Natural killer cell (primary cell): ENCODE measurements at regions not wholly inside any gene's neighbourhood (a gene's known extent, or its start where the extent isn't known, plus 50 kb on each side); places are given as distances from the start of the nearest gene placed in this dataset.

Source experiments
- ATAC-seq, 3 donors: fragments of 150-1000 bp in 2 of 3; fragments of 200-7000 bp in 1 of 3; cut with Tn5 transposase; 1 replicate in 1 of 3; 2 replicates in 2 of 3; pipeline ENCODE4 v1.10.0; 2021; ENCODE audit warnings: mild to moderate bottlenecking in 2 of 3, moderate library complexity in 2 of 3
- DNase-seq, 2 donors: peaks; one replicate each; pipeline versions ENCODE4 v3.0.0 to v3.0.0-alpha.2; 2013 to 2021; ENCODE audit warnings: mixed read lengths in 1 of 2
- H3K27ac ChIP-seq: one replicate; pipeline ENCODE4 v1.5.1; 2013; ENCODE audit warnings: mild to moderate bottlenecking, low read length
- H3K27me3 ChIP-seq: one replicate; pipeline ENCODE4 v1.6.1; 2013; ENCODE audit warnings: low read length; ENCODE audit not compliant: control insufficient read depth, insufficient read depth
- H3K36me3 ChIP-seq: one replicate; pipeline ENCODE4 v1.6.1; 2013; ENCODE audit warnings: low read length; ENCODE audit not compliant: control insufficient read depth, insufficient read depth
- H3K4me1 ChIP-seq: one replicate; pipeline ENCODE4 v1.6.1; 2013; ENCODE audit warnings: low read length; ENCODE audit not compliant: control insufficient read depth, insufficient read depth
- H3K4me3 ChIP-seq: one replicate; pipeline ENCODE4 v1.5.1; 2013; ENCODE audit warnings: low read length
- H3K9me3 ChIP-seq: one replicate; pipeline ENCODE4 v1.6.1; 2013; ENCODE audit warnings: low read length; ENCODE audit not compliant: control insufficient read depth, insufficient read depth
- H3K27ac Mint-ChIP-seq, 2 donors: one replicate each; pipeline ENCODE4 v1.8.0; 2022; ENCODE audit warnings: mild to moderate bottlenecking in 2 of 2, mixed read lengths in 2 of 2, moderate library complexity in 1 of 2
- H3K27me3 Mint-ChIP-seq, 2 donors: one replicate each; pipeline ENCODE4 v1.8.0; 2022; ENCODE audit warnings: low read depth in 2 of 2, mixed read lengths in 2 of 2
- H3K36me3 Mint-ChIP-seq: one replicate; pipeline ENCODE4 v1.8.0; 2022; ENCODE audit warnings: mixed read lengths
- H3K4me1 Mint-ChIP-seq, 2 donors: one replicate each; pipeline ENCODE4 v1.8.0; 2022; ENCODE audit warnings: mixed read lengths in 2 of 2
- H3K4me3 Mint-ChIP-seq: one replicate; pipeline ENCODE4 v1.8.0; 2022; ENCODE audit warnings: mild to moderate bottlenecking, moderate library complexity, mixed read lengths
- H3K9me3 Mint-ChIP-seq, 2 donors: one replicate each; pipeline ENCODE4 v1.8.0; 2022; ENCODE audit warnings: mixed read lengths in 2 of 2
- whole genome bisulfite sequencing: methylation state at CpG from one replicate; pipeline ENCODE4 v1.1.7; 2013; ENCODE audit warnings: missing lambda C conversion rate; ENCODE audit not compliant: insufficient coverage; 5-methylcytosine and 5-hydroxymethylcytosine counted together
- intact Hi-C: fragments of 100-400 bp; cut with micrococcal nuclease; formaldehyde crosslinking; loops from one replicate; pipeline ENCODE4 v1.14.2; 2022
- TF ChIP-seq, protein P1 (sequence below): fragments of 200-600 bp; IDR thresholded peaks from one replicate; pipeline ENCODE4 v1.8.0; 2022; ENCODE audit warnings: antibody characterized with exemption

- H3K4me3 Mint-ChIP-seq, result no peak overlapping the region
- no peak for DNase-seq
- no peaks in the 10 kb centered on the region for H3K9me3 ChIP-seq
- intact Hi-C loops, result no loop called here
- H3K4me1 Mint-ChIP-seq, result no peaks in the 10 kb centered on the region
- H3K4me1 ChIP-seq, result no peaks in the 10 kb centered on the region
- WGBS, result 75% methylated on average over 3 of the region's 5 CpGs
- no peaks in the 10 kb centered on the region for H3K27me3 Mint-ChIP-seq
- no peaks in the 10 kb centered on the region for H3K36me3 ChIP-seq
- no peak overlapping the region for H3K4me3 ChIP-seq
- H3K27ac ChIP-seq, result no peak overlapping the region
- H3K27ac Mint-ChIP-seq, result no peak overlapping the region
- peaks cover 19% of the 10 kb centered on the region for H3K36me3 Mint-ChIP-seq
- no peak for ATAC-seq
- peaks cover 0 to 13% of the 10 kb centered on the region in 2 donors for H3K9me3 Mint-ChIP-seq
- TF ChIP-seq, protein P1, sequence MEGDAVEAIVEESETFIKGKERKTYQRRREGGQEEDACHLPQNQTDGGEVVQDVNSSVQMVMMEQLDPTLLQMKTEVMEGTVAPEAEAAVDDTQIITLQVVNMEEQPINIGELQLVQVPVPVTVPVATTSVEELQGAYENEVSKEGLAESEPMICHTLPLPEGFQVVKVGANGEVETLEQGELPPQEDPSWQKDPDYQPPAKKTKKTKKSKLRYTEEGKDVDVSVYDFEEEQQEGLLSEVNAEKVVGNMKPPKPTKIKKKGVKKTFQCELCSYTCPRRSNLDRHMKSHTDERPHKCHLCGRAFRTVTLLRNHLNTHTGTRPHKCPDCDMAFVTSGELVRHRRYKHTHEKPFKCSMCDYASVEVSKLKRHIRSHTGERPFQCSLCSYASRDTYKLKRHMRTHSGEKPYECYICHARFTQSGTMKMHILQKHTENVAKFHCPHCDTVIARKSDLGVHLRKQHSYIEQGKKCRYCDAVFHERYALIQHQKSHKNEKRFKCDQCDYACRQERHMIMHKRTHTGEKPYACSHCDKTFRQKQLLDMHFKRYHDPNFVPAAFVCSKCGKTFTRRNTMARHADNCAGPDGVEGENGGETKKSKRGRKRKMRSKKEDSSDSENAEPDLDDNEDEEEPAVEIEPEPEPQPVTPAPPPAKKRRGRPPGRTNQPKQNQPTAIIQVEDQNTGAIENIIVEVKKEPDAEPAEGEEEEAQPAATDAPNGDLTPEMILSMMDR, result no peak
- no peaks in the 10 kb centered on the region for H3K27me3 ChIP-seq
Measured at GRCh38 chr11:37788141-37788877, 1190.3 kb upstream of the RAG2 start.

GRCh38 chr11:37786214-37786755, 1188.2 kb upstream of the RAG2 start:
- WGBS, result 47% methylated on average over 1 of the region's 1 CpG
- H3K4me3 Mint-ChIP-seq, result no peak overlapping the region
- no peak overlapping the region for H3K27ac ChIP-seq
- H3K4me3 ChIP-seq, result no peak overlapping the region
- no peak overlapping the region for H3K27ac Mint-ChIP-seq
- H3K4me1 ChIP-seq, result no peaks in the 10 kb centered on the region
- no peaks in the 10 kb centered on the region for H3K36me3 ChIP-seq
- ATAC-seq, result no peak
- no peaks in the 10 kb centered on the region for H3K27me3 ChIP-seq
- no peak for DNase-seq
- H3K9me3 ChIP-seq, result peaks cover 4% of the 10 kb centered on the region
- H3K27me3 Mint-ChIP-seq, result no peaks in the 10 kb centered on the region
- H3K36me3 Mint-ChIP-seq, result peaks cover 35% of the 10 kb centered on the region
- TF ChIP-seq, protein P1, result no peak
- peaks cover 3 to 25% of the 10 kb centered on the region in 2 donors for H3K9me3 Mint-ChIP-seq
- intact Hi-C loops, result no loop called here
- no peaks in the 10 kb centered on the region for H3K4me1 Mint-ChIP-seq

DNA sequence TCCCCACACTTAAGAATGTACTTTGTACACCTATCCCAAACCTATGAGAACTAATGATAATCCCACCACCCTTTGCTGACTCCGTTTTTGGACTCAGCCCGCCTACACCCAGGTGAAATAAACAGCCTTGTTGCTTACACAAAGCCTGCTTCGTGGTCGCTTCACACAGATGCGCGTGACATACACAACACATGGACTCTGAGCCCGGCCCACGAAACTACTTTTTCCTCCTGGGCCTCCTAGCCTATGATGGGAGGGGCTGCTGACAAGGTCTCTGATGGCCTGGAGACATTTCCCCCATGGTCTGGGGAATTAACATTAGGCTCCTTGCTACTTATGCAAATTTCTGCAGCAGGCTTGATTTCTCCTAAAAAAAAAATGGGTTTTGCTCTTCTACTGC, 1176.4 kb upstream of the RAG2 start:
- Mint-ChIP-seq H3K4me1 (peaks cover 0 to 5% of the 10 kb centered on the region in 2 donors), H3K9me3 (peaks cover 0 to 5% of the 10 kb centered on the region in 2 donors), H3K27me3 (no peaks in the 10 kb centered on the region), H3K4me3 (no peak overlapping the region), H3K36me3 (no peaks in the 10 kb centered on the region), H3K27ac (no peak overlapping the region)
- intact Hi-C loops, result no loop called here
- H3K9me3 ChIP-seq, result no peaks in the 10 kb centered on the region
- H3K4me3 ChIP-seq, result no peak overlapping the region
- no peaks in the 10 kb centered on the region for H3K27me3 ChIP-seq
- H3K4me1 ChIP-seq, result no peaks in the 10 kb centered on the region
- TF ChIP-seq, protein P1, result no peak
- ATAC-seq, result no peak
- no peak overlapping the region for H3K27ac ChIP-seq
- WGBS, result 91% methylated on average over 8 of the region's 8 CpGs
- H3K36me3 ChIP-seq, result no peaks in the 10 kb centered on the region
- DNase-seq, result no peak

DNA sequence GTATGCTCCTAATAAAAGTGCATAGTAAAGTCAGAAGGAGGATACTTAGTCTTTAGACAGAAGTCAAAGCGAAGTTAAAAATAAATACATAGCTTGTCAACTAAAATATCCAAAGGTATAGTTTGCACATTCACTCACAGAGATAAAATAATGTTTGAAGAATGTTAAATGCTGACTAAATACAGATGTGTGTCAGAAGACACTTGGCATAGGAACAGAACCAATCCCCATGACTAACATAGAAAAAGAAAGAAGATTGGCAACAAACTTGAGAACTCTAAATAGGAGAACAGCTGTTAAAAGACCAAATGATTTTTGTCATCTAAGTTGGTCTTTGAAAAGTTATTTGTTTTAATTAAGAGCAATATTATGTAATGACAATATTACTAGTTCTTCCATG, 1172.1 kb upstream of the RAG2 start:
- no peaks in the 10 kb centered on the region for H3K27me3 Mint-ChIP-seq

More for the DNA sequence above, 1172.1 kb upstream of the RAG2 start:
- DNase-seq (no peak), ATAC-seq (no peak)
- H3K36me3 ChIP-seq, result no peaks in the 10 kb centered on the region
- H3K9me3 Mint-ChIP-seq, result peaks cover 0 to 5% of the 10 kb centered on the region in 2 donors
- no peaks in the 10 kb centered on the region for H3K9me3 ChIP-seq
- H3K27me3 ChIP-seq, result no peaks in the 10 kb centered on the region
- TF ChIP-seq, protein P1, result no peak
- no peaks in the 10 kb centered on the region for H3K36me3 Mint-ChIP-seq
- intact Hi-C loops, result no loop called here
- H3K27ac ChIP-seq, result no peak overlapping the region
- no peak overlapping the region for H3K4me3 ChIP-seq
- H3K27ac Mint-ChIP-seq, result no peak overlapping the region
- no peaks in the 10 kb centered on the region for H3K4me1 Mint-ChIP-seq
- no peaks in the 10 kb centered on the region for H3K4me1 ChIP-seq
- H3K4me3 Mint-ChIP-seq, result no peak overlapping the region
- WGBS, result no CpG with 5 or more reads among the region's 1 CpG
